ENCODE measurements at regions not wholly inside any gene's neighbourhood (a gene's known extent, or its start where the extent isn't known, plus 50 kb on each side); places are given as distances from the start of the nearest gene placed in this dataset.

GRCh38 chr1:218890451-218890850, 283.2 kb upstream of the LYPLAL1 start:
- Mint-ChIP-seq H3K27me3 (ENCODE audit: low read depth) (no peaks in the 10 kb centered on the region), H3K4me3 (ENCODE audit: low read depth) (no peak overlapping the region), H3K4me1 (ENCODE audit: low read depth) (no peaks in the 10 kb centered on the region), H3K27ac (no peak overlapping the region), H3K9me3 (no peaks in the 10 kb centered on the region), H3K36me3 (ENCODE audit: low read depth) (no peaks in the 10 kb centered on the region)
- intact Hi-C loops (cut with micrococcal nuclease) = no loop called here
- DNase-seq (ENCODE audit: low spot score) = no peak

GRCh38 chr1:218891577-218891976, 282.1 kb upstream of the LYPLAL1 start:
- no peaks in the 10 kb centered on the region for H3K27me3 Mint-ChIP-seq (ENCODE audit: low read depth)
- no peaks in the 10 kb centered on the region for H3K36me3 Mint-ChIP-seq (ENCODE audit: low read depth)
- no peaks in the 10 kb centered on the region for H3K9me3 Mint-ChIP-seq
- no peak overlapping the region for H3K4me3 Mint-ChIP-seq (ENCODE audit: low read depth)
- intact Hi-C loops (cut with micrococcal nuclease) = no loop called here
- DNase-seq (ENCODE audit: low spot score) = no peak
- no peak overlapping the region for H3K27ac Mint-ChIP-seq
- no peaks in the 10 kb centered on the region for H3K4me1 Mint-ChIP-seq (ENCODE audit: low read depth)

GRCh38 chr1:218895064-218895587, 278.6 kb upstream of the LYPLAL1 start:
- no peak for DNase-seq (ENCODE audit: low spot score)
- intact Hi-C loops (cut with micrococcal nuclease) = no loop called here
- no peak overlapping the region for H3K4me3 Mint-ChIP-seq (ENCODE audit: low read depth)
- H3K9me3 Mint-ChIP-seq = no peaks in the 10 kb centered on the region
- H3K36me3 Mint-ChIP-seq (ENCODE audit: low read depth) = no peaks in the 10 kb centered on the region
- no peaks in the 10 kb centered on the region for H3K4me1 Mint-ChIP-seq (ENCODE audit: low read depth)
- no peaks in the 10 kb centered on the region for H3K27me3 Mint-ChIP-seq (ENCODE audit: low read depth)
- H3K27ac Mint-ChIP-seq = no peak overlapping the region

GRCh38 chr1:218896202-218896601, 277.5 kb upstream of the LYPLAL1 start:
- H3K27me3 Mint-ChIP-seq (ENCODE audit: low read depth) = no peaks in the 10 kb centered on the region
- no peaks in the 10 kb centered on the region for H3K36me3 Mint-ChIP-seq (ENCODE audit: low read depth)
- intact Hi-C loops (cut with micrococcal nuclease) = no loop called here
- no peak overlapping the region for H3K4me3 Mint-ChIP-seq (ENCODE audit: low read depth)
- H3K27ac Mint-ChIP-seq = no peak overlapping the region
- H3K9me3 Mint-ChIP-seq = no peaks in the 10 kb centered on the region
- DNase-seq (ENCODE audit: low spot score) = no peak
- no peaks in the 10 kb centered on the region for H3K4me1 Mint-ChIP-seq (ENCODE audit: low read depth)

- Mint-ChIP-seq H3K4me1 (ENCODE audit: low read depth) (no peaks in the 10 kb centered on the region), H3K9me3 (no peaks in the 10 kb centered on the region), H3K27me3 (ENCODE audit: low read depth) (no peaks in the 10 kb centered on the region), H3K27ac (no peak overlapping the region), H3K4me3 (ENCODE audit: low read depth) (no peak overlapping the region), H3K36me3 (ENCODE audit: low read depth) (no peaks in the 10 kb centered on the region)
- intact Hi-C loops (cut with micrococcal nuclease) = no loop called here
- no peak for DNase-seq (ENCODE audit: low spot score)
These were observed 274.8 kb upstream of the LYPLAL1 start for GRCh38 chr1:218898921-218899320.

- intact Hi-C loops (cut with micrococcal nuclease) = no loop called here
- Mint-ChIP-seq H3K4me3 (ENCODE audit: low read depth) (no peak overlapping the region), H3K4me1 (ENCODE audit: low read depth) (no peaks in the 10 kb centered on the region), H3K27me3 (ENCODE audit: low read depth) (no peaks in the 10 kb centered on the region), H3K9me3 (no peaks in the 10 kb centered on the region), H3K27ac (no peak overlapping the region), H3K36me3 (ENCODE audit: low read depth) (no peaks in the 10 kb centered on the region)
- DNase-seq (ENCODE audit: low spot score) = no peak
These were observed 273.1 kb upstream of the LYPLAL1 start for GRCh38 chr1:218900615-218901014.

- DNase-seq (ENCODE audit: low spot score) = no peak
- Mint-ChIP-seq H3K27me3 (ENCODE audit: low read depth) (no peaks in the 10 kb centered on the region), H3K36me3 (ENCODE audit: low read depth) (no peaks in the 10 kb centered on the region), H3K9me3 (no peaks in the 10 kb centered on the region), H3K27ac (no peak overlapping the region), H3K4me1 (ENCODE audit: low read depth) (no peaks in the 10 kb centered on the region), H3K4me3 (ENCODE audit: low read depth) (no peak overlapping the region)
- intact Hi-C loops (cut with micrococcal nuclease) = no loop called here
These were observed 269.3 kb upstream of the LYPLAL1 start for GRCh38 chr1:218904416-218904815.

- intact Hi-C loops (cut with micrococcal nuclease) = no loop called here
- Mint-ChIP-seq H3K4me3 (ENCODE audit: low read depth) (no peak overlapping the region), H3K27ac (no peak overlapping the region), H3K27me3 (ENCODE audit: low read depth) (no peaks in the 10 kb centered on the region), H3K36me3 (ENCODE audit: low read depth) (no peaks in the 10 kb centered on the region), H3K4me1 (ENCODE audit: low read depth) (no peaks in the 10 kb centered on the region), H3K9me3 (no peaks in the 10 kb centered on the region)
- no peak for DNase-seq (ENCODE audit: low spot score)
These were observed 257.0 kb upstream of the LYPLAL1 start for GRCh38 chr1:218916720-218917119.

- Mint-ChIP-seq H3K4me3 (ENCODE audit: low read depth) (no peak overlapping the region), H3K9me3 (no peaks in the 10 kb centered on the region), H3K36me3 (ENCODE audit: low read depth) (no peaks in the 10 kb centered on the region), H3K4me1 (ENCODE audit: low read depth) (no peaks in the 10 kb centered on the region), H3K27ac (no peak overlapping the region), H3K27me3 (ENCODE audit: low read depth) (no peaks in the 10 kb centered on the region)
- intact Hi-C loops (cut with micrococcal nuclease) = no loop called here
- no peak for DNase-seq (ENCODE audit: low spot score)
These were observed 256.0 kb upstream of the LYPLAL1 start for GRCh38 chr1:218917656-218918055.

- Mint-ChIP-seq H3K4me3 (ENCODE audit: low read depth) (no peak overlapping the region), H3K36me3 (ENCODE audit: low read depth) (no peaks in the 10 kb centered on the region), H3K27me3 (ENCODE audit: low read depth) (no peaks in the 10 kb centered on the region), H3K4me1 (ENCODE audit: low read depth) (no peaks in the 10 kb centered on the region), H3K9me3 (no peaks in the 10 kb centered on the region), H3K27ac (no peak overlapping the region)
- intact Hi-C loops (cut with micrococcal nuclease) = no loop called here
- no peak for DNase-seq (ENCODE audit: low spot score)
These were observed 247.9 kb upstream of the LYPLAL1 start for GRCh38 chr1:218925777-218926176.

- no peaks in the 10 kb centered on the region for H3K9me3 Mint-ChIP-seq
- H3K27ac Mint-ChIP-seq = no peak overlapping the region
- no peaks in the 10 kb centered on the region for H3K36me3 Mint-ChIP-seq (ENCODE audit: low read depth)
- H3K27me3 Mint-ChIP-seq (ENCODE audit: low read depth) = no peaks in the 10 kb centered on the region
- intact Hi-C loops (cut with micrococcal nuclease) = no loop called here
- H3K4me1 Mint-ChIP-seq (ENCODE audit: low read depth) = no peaks in the 10 kb centered on the region
- no peak overlapping the region for H3K4me3 Mint-ChIP-seq (ENCODE audit: low read depth)
- no peak for DNase-seq (ENCODE audit: low spot score)
These were observed 247.0 kb upstream of the LYPLAL1 start for GRCh38 chr1:218926631-218927030.

GRCh38 chr1:218930000-218930399, 243.7 kb upstream of the LYPLAL1 start:
- no peaks in the 10 kb centered on the region for H3K27me3 Mint-ChIP-seq (ENCODE audit: low read depth)
- no peak overlapping the region for H3K4me3 Mint-ChIP-seq (ENCODE audit: low read depth)
- DNase-seq (ENCODE audit: low spot score) = no peak
- H3K36me3 Mint-ChIP-seq (ENCODE audit: low read depth) = no peaks in the 10 kb centered on the region
- no peaks in the 10 kb centered on the region for H3K9me3 Mint-ChIP-seq
- no peaks in the 10 kb centered on the region for H3K4me1 Mint-ChIP-seq (ENCODE audit: low read depth)
- intact Hi-C loops (cut with micrococcal nuclease) = no loop called here
- H3K27ac Mint-ChIP-seq = no peak overlapping the region

GRCh38 chr1:218930472-218931241, 243.0 kb upstream of the LYPLAL1 start:
- no peaks in the 10 kb centered on the region for H3K4me1 Mint-ChIP-seq (ENCODE audit: low read depth)
- H3K27me3 Mint-ChIP-seq (ENCODE audit: low read depth) = no peaks in the 10 kb centered on the region
- intact Hi-C loops (cut with micrococcal nuclease) = no loop called here
- no peaks in the 10 kb centered on the region for H3K9me3 Mint-ChIP-seq
- no peak for DNase-seq (ENCODE audit: low spot score)
- H3K4me3 Mint-ChIP-seq (ENCODE audit: low read depth) = no peak overlapping the region
- no peak overlapping the region for H3K27ac Mint-ChIP-seq
- no peaks in the 10 kb centered on the region for H3K36me3 Mint-ChIP-seq (ENCODE audit: low read depth)
